HG03439 (cell line): ENCODE measurements at regions not wholly inside any gene's neighbourhood (a gene's known extent, or its start where the extent isn't known, plus 50 kb on each side); places are given as distances from the start of the nearest gene placed in this dataset.

Source experiments
- ATAC-seq: cut with Tn5 transposase; IDR thresholded peaks from one replicate; pipeline ENCODE4 v1.9.1; 2021; ENCODE audit warnings: mild to moderate bottlenecking, moderate library complexity; ENCODE audit not compliant: unreplicated experiment

- ATAC-seq: no peak
These were observed 235.2 kb upstream of the AKR1E2 start for GRCh38 chr10:4590807-4591206.

GRCh38 chr10:4588824-4589223 lies 237.2 kb upstream of the AKR1E2 start:
- ATAC-seq: no peak

GRCh38 chr10:4587466-4587865 lies 238.5 kb upstream of the AKR1E2 start:
- ATAC-seq: no peak

- no peak for ATAC-seq
These were observed 239.2 kb upstream of the AKR1E2 start for GRCh38 chr10:4586776-4587175.

GRCh38 chr10:4581929-4582328 lies 244.1 kb upstream of the AKR1E2 start:
- no peak for ATAC-seq

- no peak for ATAC-seq
These were observed 246.2 kb upstream of the AKR1E2 start for GRCh38 chr10:4579844-4580243.

GRCh38 chr10:4576206-4576605 lies 249.8 kb upstream of the AKR1E2 start:
- no peak for ATAC-seq

- no peak for ATAC-seq
These were observed 256.9 kb upstream of the AKR1E2 start for GRCh38 chr10:4569151-4569550.

GRCh38 chr10:4568731-4569130 lies 257.3 kb upstream of the AKR1E2 start:
- ATAC-seq: no peak

GRCh38 chr10:4568086-4568485 lies 257.9 kb upstream of the AKR1E2 start:
- ATAC-seq: no peak

GRCh38 chr10:4567637-4568036 lies 258.4 kb upstream of the AKR1E2 start:
- ATAC-seq: no peak

- ATAC-seq: no peak
These were observed 260.0 kb upstream of the AKR1E2 start for GRCh38 chr10:4566011-4566410.

- no peak for ATAC-seq
These were observed 264.7 kb upstream of the AKR1E2 start for GRCh38 chr10:4561296-4561695.

- no peak for ATAC-seq
These were observed 268.5 kb upstream of the AKR1E2 start for GRCh38 chr10:4557469-4557868.

- ATAC-seq: no peak
These were observed 269.5 kb upstream of the AKR1E2 start for GRCh38 chr10:4556527-4556926.

GRCh38 chr10:4555920-4556319 lies 270.1 kb upstream of the AKR1E2 start:
- ATAC-seq: no peak

GRCh38 chr10:4549139-4549653 lies 276.8 kb upstream of the AKR1E2 start:
- no peak for ATAC-seq

GRCh38 chr10:4546931-4547330 lies 279.1 kb upstream of the AKR1E2 start:
- ATAC-seq: no peak

- ATAC-seq: no peak
These were observed 279.5 kb upstream of the AKR1E2 start for GRCh38 chr10:4546500-4546899.

- no peak for ATAC-seq
These were observed 280.9 kb upstream of the AKR1E2 start for GRCh38 chr10:4545062-4545461.

GRCh38 chr10:4543938-4544533 lies 282.0 kb upstream of the AKR1E2 start:
- ATAC-seq: no peak

GRCh38 chr10:4541292-4541691 lies 284.7 kb upstream of the AKR1E2 start:
- ATAC-seq: no peak

GRCh38 chr10:4538016-4538415 lies 288.0 kb upstream of the AKR1E2 start:
- no peak for ATAC-seq
